Activated CD4-positive, alpha-beta T cell treated with anti-CD3 and anti-CD28 coated beads for 4 hours (primary cell): ENCODE measurements at regions not wholly inside any gene's neighbourhood (a gene's known extent, or its start where the extent isn't known, plus 50 kb on each side); places are given as distances from the start of the nearest gene placed in this dataset.

Source experiments
- DNase-seq, 2 donors: peaks; one replicate each; pipeline ENCODE4 v3.0.0-alpha.2; 2020

- no peak for DNase-seq
These were observed 120.2 kb upstream of the FSTL4 start for GRCh38 chr5:133732536-133732935.

- no peak for DNase-seq
These were observed 119.6 kb upstream of the FSTL4 start for GRCh38 chr5:133731951-133732350.

- DNase-seq, result no peak
These were observed 118.5 kb upstream of the FSTL4 start for GRCh38 chr5:133730866-133731265.

DNA sequence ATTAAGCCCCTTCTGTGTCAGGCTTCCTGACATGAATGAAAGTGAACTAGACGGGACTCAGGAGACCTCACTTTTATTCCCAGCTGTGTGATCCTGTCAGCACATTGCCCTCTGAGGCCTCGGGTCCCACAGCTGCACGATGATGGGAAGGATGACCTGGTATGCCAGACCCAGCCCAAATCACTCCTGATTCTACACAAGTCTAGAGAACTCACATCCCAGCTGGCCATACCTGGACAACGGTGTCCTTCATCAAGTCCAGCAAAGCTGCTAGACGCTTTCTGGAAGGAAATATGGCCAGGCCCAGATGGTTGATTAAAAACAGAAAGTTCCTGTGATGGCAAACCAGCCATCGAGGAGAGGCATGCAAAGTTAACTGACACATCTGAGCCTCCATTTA is 118.0 kb upstream of the FSTL4 start:
- DNase-seq, result no peak

DNA sequence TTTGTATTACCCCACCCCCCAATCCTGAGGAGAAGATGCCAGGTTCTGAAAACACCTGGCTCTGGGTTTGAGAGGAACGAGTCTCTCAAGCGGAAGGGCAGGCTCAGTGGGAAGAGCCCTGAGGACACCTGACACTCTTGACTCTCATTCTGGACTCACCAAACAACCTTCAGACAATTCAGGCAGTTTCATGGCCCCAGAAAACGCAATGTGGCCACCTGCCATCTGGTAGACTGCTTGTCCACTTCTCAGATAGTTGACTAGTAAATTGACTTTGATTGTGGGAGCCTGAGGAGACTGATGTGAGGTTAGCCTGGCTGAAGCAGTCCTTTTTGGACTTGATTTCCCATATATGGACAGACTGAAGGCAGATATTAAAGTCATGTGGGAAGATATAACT is 117.5 kb upstream of the FSTL4 start:
- DNase-seq, result no peak

- DNase-seq, result no peak
These were observed 116.1 kb upstream of the FSTL4 start for GRCh38 chr5:133728475-133728874.

- DNase-seq, result no peak
These were observed 115.3 kb upstream of the FSTL4 start for GRCh38 chr5:133727636-133728035.

DNA sequence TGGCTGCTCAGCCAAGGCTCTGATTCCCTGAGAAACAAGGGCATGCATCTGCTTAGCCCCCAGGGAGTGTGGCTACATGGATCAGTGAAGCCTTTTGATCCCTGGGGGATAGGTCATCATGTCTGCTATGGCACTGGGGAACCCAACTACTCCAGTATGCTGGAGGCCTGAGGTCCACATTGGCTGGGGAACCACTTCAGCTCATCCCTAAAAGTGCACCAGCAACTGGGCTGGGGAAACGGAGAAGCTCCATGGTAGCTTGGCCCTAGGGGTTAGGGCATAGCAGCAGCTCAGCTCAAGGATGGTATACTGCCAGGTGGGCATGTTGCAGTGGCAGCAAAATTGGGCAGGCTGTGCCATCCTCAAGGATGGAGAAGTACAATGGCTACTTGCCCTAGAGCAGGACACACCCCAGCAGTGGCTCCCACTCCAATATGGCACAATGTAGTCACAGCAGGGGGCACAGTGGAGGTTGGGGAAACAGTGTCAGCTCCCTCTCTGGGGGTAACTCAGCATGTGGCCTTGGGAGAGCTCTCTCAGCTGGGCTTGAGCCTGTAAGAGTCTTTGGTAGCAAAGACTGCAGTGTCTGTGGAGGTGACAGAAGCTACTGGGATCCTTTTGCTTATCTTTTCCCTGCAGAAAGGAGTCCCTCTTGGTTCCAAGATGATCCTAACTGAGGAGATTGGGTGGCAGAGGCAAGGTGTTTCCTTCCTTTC is 111.5 kb upstream of the FSTL4 start:
- no peak for DNase-seq

DNA sequence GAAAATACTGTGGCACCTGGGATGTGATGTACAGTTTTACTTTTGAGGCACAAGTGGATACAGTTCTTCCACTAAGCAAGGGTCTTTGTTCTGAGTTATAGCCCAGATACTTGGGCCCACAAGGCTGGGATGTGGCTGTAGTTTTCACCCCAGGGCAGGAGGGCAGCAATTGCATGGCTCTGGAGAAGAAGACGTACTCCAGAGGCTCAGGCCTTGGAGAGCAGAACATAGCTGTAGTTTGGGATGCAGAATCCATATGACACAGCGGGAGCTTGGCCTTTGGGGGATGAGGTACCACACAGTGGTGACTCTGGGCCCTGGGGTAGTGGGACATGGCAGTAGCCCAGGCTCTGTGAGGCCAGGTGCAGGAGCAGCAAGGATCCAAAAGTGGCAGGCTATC is 110.8 kb upstream of the FSTL4 start:
- no peak for DNase-seq

DNA sequence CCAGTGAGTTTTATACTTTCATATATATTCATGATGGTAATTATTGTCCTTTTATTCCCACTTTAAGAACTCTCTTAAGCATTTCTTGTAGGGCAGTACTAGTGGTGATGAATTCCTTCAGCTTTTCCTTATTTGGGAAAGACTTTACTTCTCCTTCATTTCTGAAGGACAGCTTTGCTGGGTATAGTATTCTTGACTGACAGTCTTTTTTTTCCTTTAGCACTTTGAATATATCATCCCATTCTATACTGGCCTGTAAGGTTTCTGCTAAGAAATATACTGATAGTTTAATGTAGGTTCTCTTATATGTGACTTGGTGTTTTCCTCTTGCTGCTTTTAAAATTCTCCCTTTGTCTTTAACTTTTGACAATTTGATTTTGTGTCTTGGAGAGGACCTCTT is 109.0 kb upstream of the FSTL4 start:
- DNase-seq, result no peak

GRCh38 chr5:133718457-133718856 is 106.1 kb upstream of the FSTL4 start:
- no peak for DNase-seq

- no peak for DNase-seq
These were observed 104.3 kb upstream of the FSTL4 start for GRCh38 chr5:133716532-133717183.

DNA sequence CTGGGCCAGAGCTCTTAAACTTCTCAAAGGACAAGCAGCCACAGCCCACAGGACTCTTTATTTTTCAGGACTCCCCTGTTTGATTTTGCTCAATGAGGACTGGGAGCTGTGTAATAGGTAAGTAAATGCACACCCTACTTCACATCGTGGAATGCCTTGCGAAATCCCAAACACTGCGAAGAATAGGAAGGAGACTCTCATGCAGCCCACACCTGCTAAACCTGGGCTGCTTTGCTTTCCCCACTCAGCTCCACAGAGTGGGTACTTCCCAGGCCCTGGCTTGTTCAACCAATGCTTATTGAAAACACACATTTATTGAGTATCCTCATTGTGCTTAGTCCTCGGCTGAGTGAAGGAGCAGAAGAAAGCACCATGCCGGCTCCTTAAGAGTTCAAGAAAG is 103.3 kb upstream of the FSTL4 start:
- DNase-seq, result no peak

DNA sequence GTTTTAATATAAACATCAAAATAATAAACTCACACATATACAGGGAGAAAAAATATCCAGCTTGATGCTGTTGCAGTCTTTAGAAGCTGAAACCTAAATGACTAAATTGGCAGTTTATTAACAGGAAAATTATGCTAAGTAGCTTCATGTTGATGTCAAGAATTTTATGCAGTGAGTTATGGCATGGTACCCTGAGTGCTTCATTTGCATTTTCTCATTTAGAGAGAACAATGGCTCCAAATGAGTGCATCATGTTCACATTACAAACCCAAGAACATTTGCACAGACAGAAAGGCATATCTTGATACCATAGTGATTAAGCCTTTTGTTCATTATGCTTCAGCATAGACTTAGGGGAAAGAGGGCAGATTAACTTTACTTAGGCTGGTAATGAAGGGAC is 102.9 kb upstream of the FSTL4 start:
- DNase-seq, result no peak

GRCh38 chr5:133714161-133714915 is 102.0 kb upstream of the FSTL4 start:
- no peak for DNase-seq

DNA sequence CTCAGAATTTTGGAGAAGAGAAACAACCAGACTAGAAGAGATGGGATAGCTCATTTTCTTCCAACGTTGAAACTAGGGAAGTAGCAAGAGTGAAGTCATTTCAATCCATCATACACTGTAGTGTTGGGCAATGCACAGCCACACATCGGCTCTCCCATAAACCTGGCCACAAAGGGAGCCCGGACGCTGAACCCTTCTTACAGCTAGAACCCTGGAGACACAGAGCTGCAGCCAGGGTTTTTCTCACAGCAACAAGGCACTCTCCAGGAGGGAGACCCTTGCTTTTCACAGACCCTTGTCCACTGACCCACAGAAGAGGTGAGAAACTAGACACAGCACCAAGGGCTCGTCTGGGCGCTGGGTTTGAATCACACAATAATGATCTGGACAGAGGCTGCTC is 101.4 kb upstream of the FSTL4 start:
- DNase-seq, result no peak

- DNase-seq, result no peak
These were observed 100.9 kb upstream of the FSTL4 start for GRCh38 chr5:133713209-133713608.

DNA sequence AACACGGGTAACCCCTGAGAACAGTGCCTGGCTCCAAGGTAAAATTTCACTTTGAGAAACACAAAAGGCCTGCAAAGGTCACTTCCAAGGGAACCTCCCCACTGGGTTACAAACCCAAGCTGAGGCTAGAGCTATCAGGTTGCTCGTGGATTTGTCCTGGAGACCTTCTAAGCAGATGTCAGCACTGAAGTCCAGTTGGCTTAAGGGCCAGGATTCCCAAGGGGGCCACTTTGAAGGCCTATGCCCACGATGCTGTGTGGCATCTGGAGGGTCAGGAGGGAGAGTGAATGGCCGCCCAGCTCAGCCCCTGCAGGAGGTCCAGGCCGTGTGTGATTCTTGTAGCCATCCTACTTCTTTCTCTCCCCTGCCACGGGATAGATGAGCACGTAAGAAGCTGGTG is 100.2 kb upstream of the FSTL4 start:
- DNase-seq, result no peak

- no peak for DNase-seq
These were observed 96.9 kb upstream of the FSTL4 start for GRCh38 chr5:133709209-133709725.

DNA sequence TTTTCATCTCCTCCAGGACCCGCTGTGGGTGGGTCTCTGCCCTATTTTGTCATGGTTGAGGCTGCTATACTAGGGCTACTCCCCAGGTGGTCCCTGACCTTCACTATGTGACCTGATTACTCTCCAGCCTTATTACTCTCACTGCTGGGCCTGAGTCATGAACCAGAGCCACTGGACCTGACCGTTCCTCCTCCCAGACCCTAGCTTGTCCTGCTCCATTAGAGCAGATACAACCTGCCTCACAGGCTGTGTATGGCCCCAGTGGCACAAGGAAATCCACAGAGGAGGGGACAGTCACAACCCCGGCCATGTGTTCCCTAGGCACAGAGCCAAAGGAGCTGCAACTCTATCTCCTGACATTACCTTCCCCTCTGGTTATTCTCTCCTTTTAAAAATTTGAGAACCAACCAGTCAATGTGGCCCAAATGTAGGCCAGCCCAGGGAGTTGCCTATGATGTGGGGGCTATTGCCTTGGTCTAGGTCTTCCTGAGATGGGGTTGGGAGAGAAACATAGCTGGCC is 96.0 kb upstream of the FSTL4 start:
- DNase-seq, result no peak

- no peak for DNase-seq
These were observed 95.3 kb upstream of the FSTL4 start for GRCh38 chr5:133707629-133708028.

GRCh38 chr5:133706506-133707430 is 94.4 kb upstream of the FSTL4 start:
- DNase-seq, result no peak

GRCh38 chr5:133705331-133705730 is 93.0 kb upstream of the FSTL4 start:
- no peak for DNase-seq
